GM12874 (cell line): ENCODE measurements at regions not wholly inside any gene's neighbourhood (a gene's known extent, or its start where the extent isn't known, plus 50 kb on each side); places are given as distances from the start of the nearest gene placed in this dataset.
A peak's percentile ranks its signal among the peaks of the same experiment; 100 is the strongest.

Experiments
- TF ChIP-seq, protein P1 (sequence below): IDR thresholded peaks from 2 replicates; pipeline ENCODE4 v1.5.1; 2011; ENCODE audit warnings: low read depth, mild to moderate bottlenecking, control low read depth, low read length, moderate library complexity; ENCODE audit not compliant: insufficient read depth

- TF ChIP-seq, protein P1, sequence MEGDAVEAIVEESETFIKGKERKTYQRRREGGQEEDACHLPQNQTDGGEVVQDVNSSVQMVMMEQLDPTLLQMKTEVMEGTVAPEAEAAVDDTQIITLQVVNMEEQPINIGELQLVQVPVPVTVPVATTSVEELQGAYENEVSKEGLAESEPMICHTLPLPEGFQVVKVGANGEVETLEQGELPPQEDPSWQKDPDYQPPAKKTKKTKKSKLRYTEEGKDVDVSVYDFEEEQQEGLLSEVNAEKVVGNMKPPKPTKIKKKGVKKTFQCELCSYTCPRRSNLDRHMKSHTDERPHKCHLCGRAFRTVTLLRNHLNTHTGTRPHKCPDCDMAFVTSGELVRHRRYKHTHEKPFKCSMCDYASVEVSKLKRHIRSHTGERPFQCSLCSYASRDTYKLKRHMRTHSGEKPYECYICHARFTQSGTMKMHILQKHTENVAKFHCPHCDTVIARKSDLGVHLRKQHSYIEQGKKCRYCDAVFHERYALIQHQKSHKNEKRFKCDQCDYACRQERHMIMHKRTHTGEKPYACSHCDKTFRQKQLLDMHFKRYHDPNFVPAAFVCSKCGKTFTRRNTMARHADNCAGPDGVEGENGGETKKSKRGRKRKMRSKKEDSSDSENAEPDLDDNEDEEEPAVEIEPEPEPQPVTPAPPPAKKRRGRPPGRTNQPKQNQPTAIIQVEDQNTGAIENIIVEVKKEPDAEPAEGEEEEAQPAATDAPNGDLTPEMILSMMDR = 0 out of 2 replicates have a peak, but pooled peaks have one; percentile 6
These were observed 674.2 kb upstream of the PKN2 start for GRCh38 chr1:88009916-88010315.

GRCh38 chr1:88013485-88013884 is 670.6 kb upstream of the PKN2 start:
- TF ChIP-seq, protein P1 = no peak

DNA sequence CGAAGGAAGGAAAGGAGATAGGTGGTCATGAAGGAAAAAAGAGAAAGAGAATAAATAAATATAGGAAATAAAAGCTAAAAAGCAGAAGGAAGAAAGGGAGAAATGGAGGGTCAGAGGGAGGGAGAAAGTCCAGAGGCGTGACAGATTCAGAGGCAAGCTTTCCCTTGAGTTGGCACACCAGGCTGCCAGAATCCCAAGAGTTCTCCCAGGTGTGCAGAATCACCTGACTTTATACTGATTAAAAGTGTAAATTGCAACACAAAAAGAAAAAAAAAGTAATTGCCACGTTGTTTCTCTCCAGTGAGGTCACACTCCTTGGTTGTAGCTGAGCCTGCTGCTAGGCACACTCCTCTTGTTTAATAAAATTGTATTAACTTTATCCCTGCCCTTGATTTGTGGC is 669.9 kb upstream of the PKN2 start:
- TF ChIP-seq, protein P1 = no peak

DNA sequence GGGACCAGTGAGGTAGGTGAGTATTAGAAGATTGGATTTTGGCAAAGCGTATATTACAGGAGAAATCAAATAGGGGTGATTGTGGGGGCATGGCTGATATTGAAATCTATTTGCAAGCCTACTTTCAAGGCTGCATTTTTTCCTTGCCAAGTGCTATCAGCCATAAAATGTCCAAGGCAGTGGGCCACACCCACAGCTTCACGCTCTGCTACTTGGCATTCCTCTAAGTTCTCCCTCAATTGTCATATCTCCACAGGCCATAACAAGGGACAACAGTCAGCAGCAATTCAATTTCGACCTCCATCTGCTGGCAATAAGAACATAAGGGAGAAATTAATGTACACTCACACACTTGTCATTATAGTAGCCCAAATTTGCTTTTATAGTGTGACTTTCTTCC is 667.1 kb upstream of the PKN2 start:
- TF ChIP-seq, protein P1 = no peak

GRCh38 chr1:88021529-88021928 is 662.5 kb upstream of the PKN2 start:
- TF ChIP-seq, protein P1 = no peak

- TF ChIP-seq, protein P1 = no peak
These were observed 661.6 kb upstream of the PKN2 start for GRCh38 chr1:88022516-88022915.

- TF ChIP-seq, protein P1 = no peak
These were observed 654.9 kb upstream of the PKN2 start for GRCh38 chr1:88029142-88029541.

DNA sequence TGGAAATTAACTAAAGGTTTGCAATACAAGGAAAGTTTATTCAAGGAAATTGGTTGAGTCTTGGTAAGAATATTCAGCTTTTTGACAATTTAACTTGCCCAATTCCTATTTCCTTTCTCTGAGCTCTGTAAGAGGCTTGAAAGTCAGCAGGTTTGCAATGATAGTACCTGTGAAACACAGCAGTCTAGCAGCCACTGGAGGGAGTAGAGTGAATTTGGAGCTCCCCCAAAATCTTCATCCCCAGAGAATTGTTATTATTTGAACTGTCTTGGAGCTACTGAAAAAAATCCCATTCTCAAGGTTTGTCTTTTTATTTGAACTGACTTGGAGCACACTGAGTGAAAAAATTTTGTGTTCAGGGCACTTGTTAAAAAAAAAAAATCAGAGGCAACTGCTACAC is 654.2 kb upstream of the PKN2 start:
- TF ChIP-seq, protein P1 = no peak
